Stimulated activated CD4-positive, alpha-beta T cell treated with anti-CD3 and anti-CD28 coated beads, Interleukin-12 subunit alpha, Interleukin-12 subunit beta, amount 100 ng/mL, for 48 hours (primary cell): ENCODE measurements at regions not wholly inside any gene's neighbourhood (a gene's known extent, or its start where the extent isn't known, plus 50 kb on each side); places are given as distances from the start of the nearest gene placed in this dataset.
A peak's percentile ranks its signal among the peaks of the same experiment; 100 is the strongest.

Source experiments
- DNase-seq, 3 donors: peaks; one replicate each; pipeline ENCODE4 v3.0.0-alpha.2; 2020; ENCODE audit warnings: low read depth in 2 of 3, low spot score in 1 of 3

- DNase-seq, result no peak
These were observed 123.4 kb downstream of the NXNL2 start for GRCh38 chr9:88658311-88658822.

- DNase-seq, result no peak
These were observed 124.1 kb downstream of the NXNL2 start for GRCh38 chr9:88659126-88659525.

- peak in 1 of 3 donors; percentile 3 for DNase-seq
These were observed 125.6 kb downstream of the NXNL2 start for GRCh38 chr9:88660611-88661010.

DNA sequence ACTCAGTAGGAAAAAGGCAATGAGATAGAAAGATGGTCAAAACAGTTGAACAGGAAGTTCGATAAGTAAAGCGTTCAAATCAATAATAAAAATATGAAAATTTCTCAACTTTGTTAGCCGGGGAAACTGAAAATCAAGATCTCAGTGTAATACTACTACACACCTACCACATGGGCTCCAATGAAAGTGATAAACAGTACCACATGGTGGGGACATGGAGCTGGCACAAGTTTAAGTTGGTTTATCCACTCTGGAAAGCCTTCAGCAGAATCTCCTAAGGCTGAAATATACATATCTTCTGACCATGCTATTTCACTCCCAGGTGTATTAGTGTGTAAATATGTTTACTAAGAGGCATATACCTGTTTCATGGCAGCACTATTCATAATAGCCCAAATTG is 126.8 kb downstream of the NXNL2 start:
- DNase-seq, result no peak

DNA sequence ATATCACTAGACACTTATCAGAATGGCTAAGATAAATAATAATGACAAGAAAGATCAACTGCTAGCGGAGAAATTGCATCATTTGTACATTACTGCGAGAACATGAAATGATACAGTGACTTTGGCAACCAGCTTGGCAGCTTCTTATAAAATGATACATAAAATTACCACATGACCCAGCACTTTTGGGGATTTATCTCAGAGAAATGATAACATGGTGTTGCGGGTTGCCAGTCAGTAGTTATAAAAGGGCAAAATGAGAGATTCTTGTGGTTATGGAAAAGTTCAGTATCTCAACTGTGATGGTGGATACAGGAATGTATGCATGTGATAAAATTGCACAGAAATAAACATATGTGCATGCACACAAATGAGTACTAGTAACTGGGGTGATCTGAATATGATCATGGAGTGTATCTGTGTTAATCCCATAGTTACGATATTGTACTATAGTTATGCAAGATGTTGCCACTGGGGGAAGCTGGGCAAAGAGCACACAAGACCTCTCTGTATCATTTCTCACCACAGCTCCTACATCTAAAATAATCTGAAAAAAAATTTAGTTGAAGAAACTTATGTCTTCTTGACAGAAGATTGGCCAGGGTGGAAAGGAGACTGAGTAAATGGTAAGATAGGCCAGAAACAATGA is 128.9 kb downstream of the NXNL2 start:
- DNase-seq, result no peak

DNA sequence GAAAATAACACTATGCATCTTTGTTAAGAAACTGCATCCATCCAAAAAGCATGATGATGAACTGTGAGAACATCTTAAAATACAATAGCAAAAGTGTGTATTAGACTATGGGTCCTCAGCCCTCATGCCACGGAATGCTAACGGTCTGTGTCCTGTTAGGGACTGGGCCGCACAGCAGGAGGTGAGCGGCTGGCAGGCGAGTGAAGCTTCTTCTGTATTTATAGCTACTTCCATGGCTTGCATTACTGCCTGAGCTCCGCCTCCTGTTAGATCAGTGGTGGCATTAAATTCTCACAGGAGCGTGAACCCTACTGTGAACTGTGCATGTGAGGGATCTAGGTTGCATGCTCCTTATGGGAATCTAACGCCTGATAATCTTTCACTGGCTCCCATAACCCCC is 129.8 kb downstream of the NXNL2 start:
- DNase-seq, result no peak

DNA sequence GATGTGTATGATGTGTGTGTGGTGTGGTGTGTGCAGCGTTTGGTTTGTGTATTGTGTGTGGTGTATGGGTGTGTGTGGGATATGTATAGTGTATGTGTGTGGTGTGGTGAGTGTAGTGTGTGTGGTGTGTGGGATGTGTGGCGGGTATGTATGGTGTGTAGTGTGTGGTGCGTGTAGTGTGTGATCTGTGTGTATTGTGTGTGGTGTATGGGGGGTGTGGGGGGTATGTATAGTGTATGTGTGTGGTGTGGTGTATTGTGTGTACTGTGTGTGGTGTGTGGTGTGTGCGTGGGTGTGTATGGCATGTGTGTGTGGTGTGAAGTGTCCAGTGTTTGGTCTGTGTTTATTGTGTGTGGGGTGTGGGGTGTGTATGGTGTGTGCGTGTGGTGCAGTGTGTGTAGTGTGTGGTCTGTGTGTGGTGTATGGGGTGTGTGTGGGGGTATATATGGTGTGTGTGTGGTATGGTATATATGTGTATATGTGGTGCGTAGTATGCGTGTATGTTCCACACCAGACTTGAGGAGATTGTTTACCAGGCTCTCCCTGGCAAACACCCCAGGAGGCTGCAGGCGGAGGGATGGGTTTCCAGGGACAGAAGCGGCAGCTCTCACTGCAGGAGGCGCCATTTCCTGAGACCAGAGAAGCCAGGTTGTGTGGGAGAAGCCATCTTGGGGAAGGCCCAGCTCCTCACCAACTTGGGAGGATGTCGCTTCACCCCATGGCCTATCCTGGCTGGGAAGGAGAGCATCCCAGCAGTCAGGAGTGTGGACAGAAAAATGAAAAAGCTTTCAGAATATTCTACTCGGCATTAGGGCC is 138.1 kb downstream of the NXNL2 start:
- no peak for DNase-seq

DNA sequence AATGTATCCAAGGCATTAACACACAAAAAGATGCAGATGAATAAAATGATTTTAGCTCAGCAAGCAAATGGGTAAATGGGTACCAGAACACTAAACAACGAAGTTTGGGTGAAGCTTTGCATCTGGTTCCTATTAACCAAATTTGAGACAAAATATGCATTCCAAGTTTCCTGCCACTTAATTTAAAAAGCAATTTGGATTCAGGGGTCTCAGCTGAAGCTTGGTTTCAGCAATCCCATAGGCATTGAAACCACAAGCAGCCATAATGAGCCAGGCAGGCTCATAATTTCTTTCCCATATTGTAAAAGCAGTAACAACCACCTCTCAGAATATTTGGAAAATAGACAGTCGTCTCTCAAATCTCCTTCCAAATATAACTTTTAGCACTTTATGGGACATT is 138.9 kb downstream of the NXNL2 start:
- DNase-seq, result no peak

- no peak for DNase-seq
These were observed 141.7 kb downstream of the NXNL2 start for GRCh38 chr9:88676644-88677043.

DNA sequence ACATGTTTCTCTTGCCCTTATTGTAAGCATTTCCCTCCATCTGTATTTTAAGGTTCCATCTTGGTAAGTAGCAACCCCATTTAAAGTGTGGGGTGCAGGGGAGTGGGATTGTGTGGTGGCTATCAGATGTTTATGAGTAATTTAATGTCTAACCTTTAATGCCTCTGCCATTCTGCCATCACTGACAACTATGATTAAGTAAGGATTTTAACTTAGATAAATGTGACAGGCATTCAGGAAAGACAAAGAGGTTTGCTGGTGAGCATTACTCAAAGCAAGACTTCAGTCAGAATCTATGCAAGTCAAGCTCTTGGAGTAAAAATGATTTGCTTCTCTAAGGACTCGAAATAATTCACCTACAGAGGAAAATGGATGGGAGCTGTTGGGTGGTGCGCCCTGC is 143.0 kb downstream of the NXNL2 start:
- DNase-seq, result no peak

- DNase-seq, result no peak
These were observed 143.5 kb downstream of the NXNL2 start for GRCh38 chr9:88678431-88678830.

GRCh38 chr9:88680041-88680440 is 145.1 kb downstream of the NXNL2 start:
- no peak for DNase-seq

DNA sequence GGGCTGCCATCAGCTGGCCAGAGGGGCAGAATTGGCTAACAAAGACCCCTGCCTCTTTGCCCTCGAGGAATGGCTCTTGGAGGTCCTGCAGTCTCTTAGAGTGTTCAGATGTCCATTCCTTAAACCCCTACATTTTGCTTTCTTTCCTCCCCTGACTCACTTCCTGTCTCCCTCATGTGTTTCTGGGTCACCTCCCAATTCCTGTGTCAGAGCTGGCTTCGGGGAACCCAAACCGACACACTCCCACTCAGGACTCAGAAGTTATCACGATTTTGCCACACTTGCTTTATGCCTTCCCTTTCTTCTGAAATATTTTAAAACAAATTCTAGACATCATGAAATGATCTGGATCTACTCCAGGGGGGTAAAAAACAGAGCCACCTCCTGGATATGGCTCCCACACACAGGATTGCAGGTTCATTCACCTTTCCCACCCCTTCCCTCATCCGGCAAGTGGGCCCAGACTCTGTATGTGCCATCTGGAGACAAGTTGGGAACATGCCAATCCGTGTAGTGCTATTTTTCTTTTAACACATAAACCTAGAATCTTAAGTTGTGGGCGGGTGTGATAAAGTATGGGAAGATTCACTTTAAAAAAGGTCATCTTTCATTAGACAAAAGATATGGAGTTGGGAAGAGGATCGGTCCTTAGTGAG is 145.7 kb downstream of the NXNL2 start:
- no peak for DNase-seq

GRCh38 chr9:88681434-88681833 is 146.5 kb downstream of the NXNL2 start:
- DNase-seq, result no peak

GRCh38 chr9:88682431-88682831 is 147.5 kb downstream of the NXNL2 start:
- no peak for DNase-seq

GRCh38 chr9:88684046-88684445 is 149.1 kb downstream of the NXNL2 start:
- no peak for DNase-seq

GRCh38 chr9:88684845-88685244 is 149.9 kb downstream of the NXNL2 start:
- no peak for DNase-seq

DNA sequence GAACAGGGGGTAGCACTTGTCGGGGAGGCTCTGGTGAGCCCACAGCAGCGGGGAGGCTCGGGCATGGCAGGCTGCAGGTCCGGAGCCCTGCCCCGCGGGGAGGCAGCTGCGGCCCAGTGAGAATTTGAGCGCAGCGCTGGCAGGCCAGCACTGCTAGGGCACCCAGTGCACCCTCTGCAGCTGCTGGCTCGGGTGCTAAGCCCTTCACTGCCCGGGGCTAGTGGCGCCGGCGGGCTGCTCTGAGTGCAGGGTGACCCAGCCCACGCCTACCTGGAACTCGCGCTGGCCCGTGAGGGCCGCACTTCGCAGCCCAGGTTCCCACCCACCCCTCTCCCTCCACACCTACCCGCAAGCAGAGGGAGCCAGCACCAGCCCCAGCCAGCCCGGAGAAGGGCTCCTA is 151.0 kb downstream of the NXNL2 start:
- no peak for DNase-seq

DNA sequence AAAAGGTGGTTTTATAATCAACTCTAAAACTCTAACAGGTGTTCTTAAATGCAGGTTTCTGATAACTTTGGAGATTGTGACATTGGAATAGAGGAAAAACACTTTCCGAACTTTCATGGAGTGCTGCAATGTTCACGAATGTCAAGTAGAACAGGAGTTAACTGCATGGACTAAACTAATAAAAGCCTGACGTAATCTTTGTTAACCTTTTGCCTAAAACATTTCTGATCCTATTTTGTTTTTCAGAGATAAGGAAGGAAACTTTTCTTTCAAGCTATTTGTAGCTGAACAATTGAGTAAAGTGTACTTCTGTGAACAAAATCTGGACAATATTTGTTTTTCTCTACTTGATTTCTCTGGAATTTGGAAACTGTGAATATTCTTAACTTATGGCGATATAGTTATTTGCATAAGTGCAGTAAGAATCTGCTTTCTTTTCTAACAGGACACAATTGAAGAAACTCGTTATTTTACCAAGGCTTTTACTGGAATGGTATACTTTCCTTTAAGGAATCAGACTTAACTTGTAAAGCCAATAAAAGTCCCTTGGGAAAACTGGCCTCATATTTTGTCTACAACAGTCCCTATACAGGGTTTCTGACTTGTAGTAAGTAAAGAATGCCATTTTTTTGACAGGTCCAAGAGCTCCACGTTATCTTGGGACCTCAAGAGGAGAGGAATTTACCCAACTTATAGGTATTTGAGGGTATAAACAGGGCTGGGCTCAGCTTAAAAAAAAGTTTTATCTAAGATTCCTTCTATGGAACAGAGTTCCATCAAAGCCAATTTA is 154.7 kb downstream of the NXNL2 start:
- no peak for DNase-seq

DNA sequence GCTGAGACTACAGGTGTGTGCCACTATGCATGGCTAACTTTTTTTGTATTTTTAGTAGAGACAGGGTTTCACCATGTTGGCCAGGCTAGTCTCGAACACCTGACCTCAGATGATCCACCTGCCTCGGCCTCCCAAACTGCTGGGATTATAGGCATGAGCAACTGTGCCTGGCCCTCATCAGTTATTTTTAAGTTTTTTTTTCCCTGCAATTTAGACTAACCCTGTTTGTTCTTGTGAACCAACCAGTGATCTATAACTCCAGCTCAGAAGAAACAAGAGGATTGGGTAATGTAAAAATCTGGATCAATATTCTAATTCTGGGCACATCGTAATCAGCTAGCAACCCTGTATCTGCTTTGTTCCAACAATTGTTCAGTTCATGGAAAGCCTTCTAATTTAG is 155.7 kb downstream of the NXNL2 start:
- no peak for DNase-seq

DNA sequence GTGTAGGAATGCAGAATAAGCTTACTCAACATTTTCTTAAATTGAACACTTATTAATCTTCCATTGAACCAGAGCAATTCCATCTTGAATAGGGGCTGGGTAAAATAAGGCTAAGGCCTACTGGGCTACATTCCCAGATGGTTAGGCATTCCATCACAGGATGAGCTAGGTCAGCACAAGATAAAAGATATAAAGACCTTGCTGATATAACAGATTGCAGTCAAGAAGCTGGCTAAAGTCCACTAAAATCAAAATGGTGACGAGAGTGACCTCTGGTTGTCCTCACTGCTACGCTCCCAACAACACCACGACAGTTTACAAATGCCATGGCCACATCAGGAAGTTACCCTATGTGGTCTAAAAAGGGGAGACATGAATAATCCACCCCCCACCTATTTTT is 156.1 kb downstream of the NXNL2 start:
- no peak for DNase-seq
